Endothelial cell of umbilical vein (primary cell): ENCODE measurements at regions not wholly inside any gene's neighbourhood (a gene's known extent, or its start where the extent isn't known, plus 50 kb on each side); places are given as distances from the start of the nearest gene placed in this dataset.

ENCODE experiments used
- BruUV-seq: library from RNA; stranded (reverse); fragments of 400-500 nt; replicated peaks from 2 replicates; lab custom pipeline; 2021; lab: Mats Ljungman, UMichigan
- CTCF ChIA-PET: fragments of 300-600, 350-600 bp; sonication (Branson Sonifier 250); formaldehyde crosslinking; loops from one replicate; lab custom pipeline; 2021; ENCODE audit warnings: antibody characterized with exemption, inconsistent platforms; lab: Charles Lee
- POLR2A ChIA-PET: fragments of 300-600, 350-600 bp; sonication (Branson Sonifier 250); formaldehyde crosslinking; loops from one replicate; lab custom pipeline; 2021; ENCODE audit warnings: antibody characterized with exemption, inconsistent platforms; lab: Charles Lee
- DNase-seq: peaks from one replicate; pipeline ENCODE4 v3.0.0-alpha.2; 2011; ENCODE audit warnings: low read depth, low spot score
- FAIRE-seq: peaks from 2 replicates; lab custom pipeline; 2011; peaks lifted over from hg19 to GRCh38; lab: Jason Lieb, UNC
- H2AFZ ChIP-seq: 2 replicates; pipeline ENCODE4 v1.6.0; 2012; ENCODE audit warnings: low read depth, low read length, control low read depth, inconsistent platforms
- H3K27ac ChIP-seq: 2 replicates; pipeline ENCODE4 v1.5.1; 2011; ENCODE audit warnings: low read depth, mild to moderate bottlenecking, control low read depth, low read length, moderate library complexity; ENCODE audit not compliant: insufficient read depth
- H3K27me3 ChIP-seq, 2 experiments: 2 replicates each; pipeline versions ENCODE4 v1.6.0 to v1.6.1; 2011; ENCODE audit warnings: low read length in 2 of 2, mixed read lengths in 1 of 2; ENCODE audit not compliant: control insufficient read depth in 2 of 2, insufficient read depth in 2 of 2
- H3K36me3 ChIP-seq, 2 experiments: 2 replicates in 1 of 2; 3 replicates in 1 of 2; pipeline ENCODE4 v1.5.1; 2011; ENCODE audit warnings: low read length in 2 of 2, mild to moderate bottlenecking in 1 of 2, moderate library complexity in 1 of 2; ENCODE audit not compliant: control insufficient read depth in 2 of 2, insufficient read depth in 2 of 2; ENCODE audit errors: extremely low read depth in 1 of 2
- H3K4me1 ChIP-seq: 3 replicates; pipeline ENCODE4 v1.5.1; 2011; ENCODE audit warnings: mild to moderate bottlenecking, low read length; ENCODE audit not compliant: control insufficient read depth, insufficient read depth; ENCODE audit errors: extremely low read depth
- H3K4me2 ChIP-seq: 2 replicates; pipeline ENCODE4 v1.6.1; 2011; ENCODE audit warnings: low read length, control low read depth, mixed read lengths; ENCODE audit not compliant: insufficient read depth
- H3K4me3 ChIP-seq, 3 experiments: fragments of 200-600 bp in 1 of 3; sonication (generic), shearing (Covaris generic) in 1 of 3; replicated peaks in 1 of 3; 2 replicates each; pipeline ENCODE4 v1.5.1; 2011 to 2016; ENCODE audit warnings: control low read depth in 3 of 3, low read length in 3 of 3, mild to moderate bottlenecking in 2 of 3, inconsistent platforms in 1 of 3, low read depth in 1 of 3, moderate library complexity in 1 of 3; ENCODE audit not compliant: insufficient read depth in 1 of 3
- H3K79me2 ChIP-seq: 2 replicates; pipeline ENCODE4 v1.6.0; 2012; ENCODE audit warnings: low read length, inconsistent platforms; ENCODE audit not compliant: control insufficient read depth, insufficient read depth
- H3K9ac ChIP-seq: replicated peaks from 2 replicates; pipeline ENCODE3; 2011; ENCODE audit warnings: low read length, control low read depth; ENCODE audit not compliant: insufficient read depth; ENCODE audit errors: extremely low read depth
- H3K9me1 ChIP-seq: replicated peaks from 3 replicates; pipeline ENCODE4 v1.6.0; 2011; ENCODE audit warnings: mild to moderate bottlenecking, low read length; ENCODE audit not compliant: control insufficient read depth, insufficient read depth; ENCODE audit errors: extremely low read depth
- H3K9me3 ChIP-seq: replicated peaks from 2 replicates; pipeline ENCODE4 v1.5.1; 2012; ENCODE audit warnings: low read length, inconsistent platforms; ENCODE audit not compliant: control insufficient read depth, insufficient read depth
- H4K20me1 ChIP-seq: replicated peaks from 2 replicates; pipeline ENCODE3; 2011; ENCODE audit warnings: mild to moderate bottlenecking, low read length; ENCODE audit not compliant: control insufficient read depth, insufficient read depth; ENCODE audit errors: extremely low read depth
- CTCF ChIP-seq, 2 donors: IDR thresholded peaks; 1 replicate in 1 of 2; 2 replicates in 1 of 2; pipeline ENCODE4 v1.5.1; 2011; ENCODE audit warnings: low read length in 2 of 2, mild to moderate bottlenecking in 2 of 2, moderate library complexity in 2 of 2, control low read depth in 1 of 2, inconsistent platforms in 1 of 2, low read depth in 1 of 2; ENCODE audit not compliant: insufficient read depth in 1 of 2; ENCODE audit errors: extremely low read depth in 1 of 2
- EZH2 ChIP-seq: IDR thresholded peaks from 2 replicates; pipeline ENCODE4 v1.6.1; 2012; ENCODE audit warnings: borderline replicate concordance, low read depth, mild to moderate bottlenecking, moderate library complexity, low read length, inconsistent platforms; ENCODE audit not compliant: severe bottlenecking
- FOS ChIP-seq: IDR thresholded peaks from 2 replicates; pipeline ENCODE4 v1.6.1; 2011; ENCODE audit warnings: mild to moderate bottlenecking, low read length, moderate library complexity, borderline replicate concordance; ENCODE audit not compliant: insufficient read depth
- GATA2 ChIP-seq: IDR thresholded peaks from 2 replicates; pipeline ENCODE4 v1.7.0; 2011; ENCODE audit warnings: low read depth, mild to moderate bottlenecking, moderate library complexity, mixed read lengths, low read length; ENCODE audit not compliant: insufficient read length, insufficient read depth
- JUN ChIP-seq: IDR thresholded peaks from 2 replicates; pipeline ENCODE4 v1.6.1; 2011; ENCODE audit warnings: borderline replicate concordance, low read depth; ENCODE audit not compliant: insufficient read length, insufficient read depth
- MAX ChIP-seq: IDR thresholded peaks from 2 replicates; pipeline ENCODE4 v1.6.1; 2011; ENCODE audit not compliant: insufficient read depth, insufficient read length
- MYC ChIP-seq: IDR thresholded peaks from one replicate; pipeline ENCODE4 v1.6.1; 2011; ENCODE audit warnings: mild to moderate bottlenecking, low read depth, low read length
- POLR2A ChIP-seq: IDR thresholded peaks from 2 replicates; pipeline ENCODE4 v1.6.1; 2012; ENCODE audit warnings: low read depth, mild to moderate bottlenecking, control low read depth, low read length
- POLR2AphosphoS5 ChIP-seq: IDR thresholded peaks from 2 replicates; pipeline ENCODE4 v1.6.1; 2012; ENCODE audit warnings: low read depth, mild to moderate bottlenecking, control low read depth, low read length, moderate library complexity; ENCODE audit not compliant: insufficient read depth
- dilution Hi-C: fragments of 300-500 bp; cut with MboI; formaldehyde crosslinking; loops from one replicate; pipeline ENCODE4 v1.15.0; 2019; ENCODE audit warnings: low sequenced_read_pairs; ENCODE audit not compliant: extremely low pct_ligation_motif_present
- intact Hi-C: fragments of 100-400 bp; cut with micrococcal nuclease; formaldehyde crosslinking; loops from one replicate; pipeline ENCODE4 v1.10.0; 2022

- Histone ChIP-seq H3K4me1 (no peaks in the 10 kb centered on the region), H3K27ac (no peak overlapping the region), H3K36me3 (no peaks in the 10 kb centered on the region), H3K4me3 (no peak overlapping the region), H3K4me2 (no peak overlapping the region), H3K9me3 (peaks cover 1% of the 10 kb centered on the region), H3K79me2 (no peaks in the 10 kb centered on the region), H2AFZ (no peak overlapping the region), H3K9ac (no peak overlapping the region), H4K20me1 (no peaks in the 10 kb centered on the region), H3K9me1 (no peaks in the 10 kb centered on the region), H3K27me3 (no peaks in the 10 kb centered on the region)
- DNase-seq (no peak), FAIRE-seq (no peak)
- ChIA-PET POLR2A (no interaction called here), CTCF (no interaction called here)
- TF ChIP-seq CTCF (IDR thresholded peaks at IDR 0.05; ENCODE audit: extremely low read depth in 1 of 2, insufficient read depth in 1 of 2, low read depth in 1 of 2, low read length in 2 of 2) (no peak), POLR2A (no peak), MYC (no peak), POLR2AphosphoS5 (no peak), GATA2 (no peak), FOS (no peak), EZH2 (no peak), MAX (no peak), JUN (no peak)
- intact Hi-C loops (no loop called here), dilution Hi-C loops (no loop called here)
- no TSS peak for BruUV-seq
Observed at GRCh38 chr10:1882728-1883127, 145.4 kb upstream of the ADARB2 start.
